Mesendoderm (in vitro differentiated cells): ENCODE measurements at regions not wholly inside any gene's neighbourhood (a gene's known extent, or its start where the extent isn't known, plus 50 kb on each side); places are given as distances from the start of the nearest gene placed in this dataset. TPM values are rescaled to one million over a fixed set of nuclear protein-coding genes. Genes with fewer than 3 reads are reported as not detected.
"Not testable (repeated sequence)": the region's sequence is repeated elsewhere in the genome, so short reads cannot be mapped to it uniquely, and the experiment has no call there.

Experiments used
- DNase-seq: peaks from one replicate; pipeline ENCODE4 v3.0.0; 2013
- H2AK5ac ChIP-seq: 2 replicates; pipeline ENCODE4 v1.6.1; 2013; ENCODE audit warnings: low read length, inconsistent platforms
- H2BK120ac ChIP-seq: 2 replicates; pipeline ENCODE4 v1.6.1; 2013; ENCODE audit warnings: low read depth, mild to moderate bottlenecking, low read length, moderate library complexity, mixed read lengths
- H2BK15ac ChIP-seq: replicated peaks from 2 replicates; pipeline ENCODE4 v1.6.1; 2013; ENCODE audit warnings: low read depth, mild to moderate bottlenecking, moderate library complexity
- H2BK5ac ChIP-seq: 2 replicates; pipeline ENCODE4 v1.6.1; 2013; ENCODE audit warnings: low read length, inconsistent platforms
- H3K18ac ChIP-seq: 2 replicates; pipeline ENCODE4 v1.6.1; 2013; ENCODE audit warnings: mild to moderate bottlenecking, low read length, mixed read lengths
- H3K23ac ChIP-seq: one replicate; pipeline ENCODE4 v1.6.1; 2013; ENCODE audit warnings: low read length
- H3K27ac ChIP-seq: 2 replicates; pipeline ENCODE4 v1.5.1; 2013; ENCODE audit warnings: low read depth, mild to moderate bottlenecking, inconsistent platforms, low read length, moderate library complexity
- H3K27me3 ChIP-seq: 2 replicates; pipeline ENCODE4 v1.6.1; 2013; ENCODE audit warnings: low read length, control low read depth, mild to moderate bottlenecking, inconsistent platforms; ENCODE audit not compliant: insufficient read depth, poor library complexity
- H3K36me3 ChIP-seq: 2 replicates; pipeline ENCODE4 v1.6.1; 2013; ENCODE audit warnings: low read length, inconsistent platforms; ENCODE audit not compliant: control insufficient read depth, insufficient read depth
- H3K4ac ChIP-seq: one replicate; pipeline ENCODE4 v1.6.1; 2013; ENCODE audit warnings: low read depth, mild to moderate bottlenecking, low read length, moderate library complexity
- H3K4me1 ChIP-seq: 2 replicates; pipeline ENCODE4 v1.6.1; 2013; ENCODE audit warnings: low read depth, low read length, inconsistent platforms; ENCODE audit not compliant: control insufficient read depth
- H3K4me2 ChIP-seq: 2 replicates; pipeline ENCODE4 v1.6.1; 2013; ENCODE audit warnings: low read length
- H3K4me3 ChIP-seq: 2 replicates; pipeline ENCODE4 v1.5.1; 2013; ENCODE audit warnings: mild to moderate bottlenecking, low read length
- H3K56ac ChIP-seq: one replicate; pipeline ENCODE4 v1.6.1; 2013; ENCODE audit warnings: low read length
- H3K79me1 ChIP-seq: 2 replicates; pipeline ENCODE4 v1.6.1; 2013; ENCODE audit warnings: low read length, inconsistent platforms
- H3K79me2 ChIP-seq: 2 replicates; pipeline ENCODE4 v1.6.1; 2013; ENCODE audit warnings: mild to moderate bottlenecking, low read length; ENCODE audit not compliant: control insufficient read depth, insufficient read depth
- H3K9ac ChIP-seq: 2 replicates; pipeline ENCODE4 v1.6.1; 2013; ENCODE audit warnings: low read length, inconsistent platforms
- H4K5ac ChIP-seq: one replicate; pipeline ENCODE4 v1.6.1; 2013; ENCODE audit warnings: low read length
- H4K8ac ChIP-seq: one replicate; pipeline ENCODE4 v1.6.1; 2013; ENCODE audit warnings: low read depth, mild to moderate bottlenecking, control low read depth, low read length, moderate library complexity
- WGBS: extraction: QIAGEN DNeasy Blood & Tissue Kit; methylation state at CpG from one replicate; pipeline ENCODE4 v1.1.7; 2013; ENCODE audit warnings: low lambda C conversion rate, missing lambda C conversion rate; ENCODE audit not compliant: insufficient coverage; ENCODE audit errors: extremely low coverage; 5-methylcytosine and 5-hydroxymethylcytosine counted together
- small RNA-seq: library from polyadenylated mRNA; stranded (forward); fragments of <200 nt; extraction: miRNeasy Mini kit (QIAGEN cat#:217004); gene quantifications from one replicate; pipeline ENCODE3, GENCODE V24; 2013; ENCODE audit not compliant: insufficient read depth

DNA sequence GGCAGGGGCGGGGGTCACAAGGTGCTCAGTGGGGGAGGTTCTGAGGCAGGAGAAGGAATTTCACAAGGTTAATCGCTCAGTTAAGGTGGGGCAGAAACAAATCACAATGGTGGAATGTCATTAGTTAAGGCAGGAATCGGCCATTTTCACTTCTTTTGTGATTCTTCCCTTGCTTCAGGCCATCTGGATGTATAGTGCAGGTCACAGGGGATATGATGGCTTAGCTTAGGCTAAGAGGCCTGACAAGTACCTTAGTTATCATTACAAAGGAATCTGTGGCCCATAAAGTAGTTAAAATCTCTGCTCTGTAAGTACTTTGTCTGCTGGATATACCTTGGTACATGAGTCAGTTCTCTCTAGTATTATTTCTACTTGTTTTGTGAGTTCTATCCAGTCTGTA is 79.6 kb upstream of the IL1RAPL1 start:
- not testable (repeated sequence) for H3K9ac ChIP-seq, H3K23ac ChIP-seq, H2BK15ac ChIP-seq, H3K4me1 ChIP-seq, H2BK120ac ChIP-seq, H3K4me2 ChIP-seq, H3K4me3 ChIP-seq, H2AK5ac ChIP-seq, H3K36me3 ChIP-seq, H3K79me2 ChIP-seq, H3K56ac ChIP-seq, H3K79me1 ChIP-seq, H3K27me3 ChIP-seq, H3K27ac ChIP-seq, H3K4ac ChIP-seq, H4K5ac ChIP-seq, H3K18ac ChIP-seq, H2BK5ac ChIP-seq, H4K8ac ChIP-seq
- WGBS = no CpG with 5 or more reads among the region's 3 CpGs
- peak; percentile 60 for DNase-seq

DNA sequence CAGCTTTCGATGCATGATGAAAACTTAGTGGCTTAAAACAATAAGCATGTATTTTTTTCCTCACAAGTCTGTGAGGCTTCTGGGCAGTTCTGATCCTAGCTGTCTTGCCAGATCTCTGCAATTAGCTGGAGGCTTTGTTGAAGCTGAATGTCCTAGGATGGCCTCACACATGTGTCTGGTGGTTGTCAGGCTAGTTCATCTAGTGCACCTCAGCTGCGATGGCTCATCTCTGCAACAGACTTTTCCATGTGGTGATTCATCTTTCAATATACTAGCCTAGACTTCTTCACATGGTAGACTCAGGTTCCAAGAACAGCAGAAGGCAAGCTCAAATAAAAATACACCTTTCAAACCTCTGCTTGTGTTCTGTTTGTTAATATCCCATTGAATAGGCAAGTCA is 66.5 kb upstream of the IL1RAPL1 start:
- Histone ChIP-seq H4K8ac (no peak overlapping the region), H3K23ac (no peak overlapping the region), H3K4me1 (no peaks in the 10 kb centered on the region), H2BK5ac (no peak overlapping the region), H3K4me2 (no peak overlapping the region), H3K56ac (no peak overlapping the region), H3K27me3 (no peaks in the 10 kb centered on the region), H3K79me1 (no peaks in the 10 kb centered on the region), H3K9ac (no peak overlapping the region), H3K79me2 (no peaks in the 10 kb centered on the region), H3K4ac (no peak overlapping the region), H3K4me3 (no peak overlapping the region), H3K18ac (no peak overlapping the region), H2AK5ac (no peak overlapping the region), H2BK120ac (no peak overlapping the region), H3K27ac (no peak overlapping the region), H2BK15ac (no peak overlapping the region), H3K36me3 (no peaks in the 10 kb centered on the region), H4K5ac (no peak overlapping the region)
- no CpG with 5 or more reads among the region's 2 CpGs for WGBS
- no peak for DNase-seq

DNA sequence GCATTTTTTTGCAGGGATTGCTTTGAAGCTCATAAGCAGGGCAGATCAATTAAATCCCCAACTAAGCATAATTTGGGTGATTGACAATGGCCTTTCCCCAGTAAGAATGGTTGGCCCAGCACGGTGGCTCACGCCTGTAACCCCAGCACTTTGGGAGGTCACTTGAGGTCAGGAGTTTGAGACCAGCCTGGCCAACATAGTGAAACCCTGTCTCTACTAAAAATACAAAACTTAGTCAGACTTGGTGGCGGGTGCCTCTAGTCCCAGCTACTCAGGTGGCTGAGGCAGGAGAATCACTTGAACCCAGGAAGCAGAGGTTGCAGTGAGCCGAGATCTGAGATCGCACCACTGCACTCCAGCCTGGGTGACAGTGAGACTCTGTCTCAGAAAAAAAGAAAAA is 58.9 kb upstream of the IL1RAPL1 start:
- not testable (repeated sequence) for H3K18ac ChIP-seq, H3K56ac ChIP-seq, H3K4me2 ChIP-seq, DNase-seq, H3K23ac ChIP-seq, H3K4me3 ChIP-seq, H3K4ac ChIP-seq, H2BK120ac ChIP-seq, H3K36me3 ChIP-seq, H3K79me1 ChIP-seq, H3K27me3 ChIP-seq, H3K9ac ChIP-seq, H3K79me2 ChIP-seq, H2AK5ac ChIP-seq, H4K8ac ChIP-seq, H4K5ac ChIP-seq, H2BK15ac ChIP-seq, H3K27ac ChIP-seq, H2BK5ac ChIP-seq, H3K4me1 ChIP-seq
- WGBS = no CpG with 5 or more reads among the region's 5 CpGs

Small RNA genes in the stretch of these regions (small RNA-seq; reads per million reads assigned to genes)
- not detected for gene MIR6134
